Cerebellar nuclear complex (tissue), 1 donor: ENCODE measurements at regions not wholly inside any gene's neighbourhood (a gene's known extent, or its start where the extent isn't known, plus 50 kb on each side); places are given as distances from the start of the nearest gene placed in this dataset.

Experiments used
- DNase-seq, 2 experiments: peaks; one replicate each; lab custom pipeline; 2025; lab: John Stamatoyannopoulos, UW

DNA sequence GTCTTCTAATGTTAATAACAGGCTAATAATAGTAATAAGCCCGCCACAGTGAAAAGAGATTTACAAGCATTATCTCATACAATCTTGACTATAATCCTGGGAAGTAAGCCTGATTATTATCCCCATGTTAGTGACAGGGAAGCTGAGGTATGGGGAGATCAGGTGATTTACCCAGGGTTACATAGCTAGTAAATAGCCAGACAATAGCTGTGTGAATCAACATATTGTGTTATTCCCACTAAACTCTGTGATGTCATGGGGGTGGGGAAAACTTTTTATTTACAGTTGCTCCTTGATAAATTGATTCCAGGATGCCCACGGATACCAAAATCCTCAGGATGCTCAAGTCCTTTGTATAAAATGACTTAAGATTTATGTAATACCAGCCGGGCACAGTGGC, 181.9 kb downstream of the LMO4 start:
- DNase-seq: no peak

GRCh38 chr1:87511449-87511848, 182.8 kb downstream of the LMO4 start:
- DNase-seq: no peak

DNA sequence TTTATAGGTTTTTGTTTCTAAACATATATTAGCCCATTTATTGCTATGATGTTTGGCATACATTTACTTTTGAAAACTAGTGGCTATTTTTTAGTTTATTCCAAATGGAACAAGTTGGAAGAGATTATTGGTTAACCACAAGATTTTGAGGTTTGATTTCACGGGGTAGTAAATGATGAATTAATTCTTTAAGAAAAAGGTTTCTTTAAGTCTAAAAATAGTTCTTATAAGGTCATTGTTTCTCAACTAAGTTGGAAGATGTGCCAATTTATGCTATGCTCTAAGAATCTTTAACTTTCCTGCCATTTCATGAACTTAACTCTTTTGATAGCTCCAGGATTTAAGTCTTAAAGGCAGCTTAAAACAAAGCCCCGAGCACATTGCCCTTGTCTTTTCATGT, 183.8 kb downstream of the LMO4 start:
- DNase-seq: no peak

- DNase-seq: no peak
These were observed 184.6 kb downstream of the LMO4 start for GRCh38 chr1:87513255-87513654.

GRCh38 chr1:87513966-87514660, 185.4 kb downstream of the LMO4 start:
- no peak for DNase-seq

- no peak for DNase-seq
These were observed 187.1 kb downstream of the LMO4 start for GRCh38 chr1:87515781-87516180.

DNA sequence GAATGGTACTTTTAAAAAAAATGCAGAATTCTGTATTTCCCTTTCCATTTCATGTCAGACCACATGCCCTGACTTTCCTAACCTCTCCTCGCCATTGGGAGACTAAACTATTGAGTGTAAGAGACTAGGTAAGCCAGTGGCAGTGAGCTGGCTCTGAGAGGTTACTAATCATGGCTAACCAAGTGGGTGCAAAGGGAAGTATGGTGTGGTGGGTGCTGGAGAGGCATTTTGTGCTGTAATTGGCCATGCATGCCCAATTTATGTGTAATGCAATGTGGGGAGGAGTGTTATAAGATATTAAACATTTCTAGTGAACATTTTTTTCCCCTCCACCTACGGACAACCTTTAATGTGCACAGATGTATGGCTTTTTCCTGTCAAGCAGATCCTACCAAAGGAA, 190.1 kb downstream of the LMO4 start:
- DNase-seq: no peak

DNA sequence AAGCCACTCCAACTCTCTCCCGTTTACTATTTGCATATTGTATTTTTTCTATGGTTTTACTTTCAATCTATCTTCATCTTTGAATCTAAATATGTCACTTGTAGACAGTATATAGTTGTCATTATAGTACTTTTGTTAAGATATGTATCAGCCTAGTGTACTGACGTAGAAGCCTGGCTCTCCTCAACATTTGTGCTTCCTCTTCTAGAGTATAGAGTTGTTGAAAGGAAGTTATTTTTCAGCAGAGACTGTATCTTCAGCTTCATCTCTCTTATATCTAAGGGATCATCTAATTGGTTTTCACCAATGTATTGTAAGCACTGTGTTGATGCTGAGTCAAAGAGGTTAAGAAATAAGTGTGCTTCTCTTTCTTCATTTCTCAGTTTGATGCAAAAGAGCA, 192.8 kb downstream of the LMO4 start:
- no peak for DNase-seq

GRCh38 chr1:87523466-87523865, 194.8 kb downstream of the LMO4 start:
- no peak for DNase-seq

GRCh38 chr1:87524021-87524754, 195.5 kb downstream of the LMO4 start:
- no peak for DNase-seq

- DNase-seq: no peak
These were observed 200.3 kb downstream of the LMO4 start for GRCh38 chr1:87528754-87529517.

- DNase-seq: no peak
These were observed 201.5 kb downstream of the LMO4 start for GRCh38 chr1:87530042-87530807.

GRCh38 chr1:87535551-87535950, 206.9 kb downstream of the LMO4 start:
- no peak for DNase-seq

- DNase-seq: no peak
These were observed 210.5 kb downstream of the LMO4 start for GRCh38 chr1:87539147-87539546.

- no peak for DNase-seq
These were observed 214.0 kb downstream of the LMO4 start for GRCh38 chr1:87542697-87543096.

DNA sequence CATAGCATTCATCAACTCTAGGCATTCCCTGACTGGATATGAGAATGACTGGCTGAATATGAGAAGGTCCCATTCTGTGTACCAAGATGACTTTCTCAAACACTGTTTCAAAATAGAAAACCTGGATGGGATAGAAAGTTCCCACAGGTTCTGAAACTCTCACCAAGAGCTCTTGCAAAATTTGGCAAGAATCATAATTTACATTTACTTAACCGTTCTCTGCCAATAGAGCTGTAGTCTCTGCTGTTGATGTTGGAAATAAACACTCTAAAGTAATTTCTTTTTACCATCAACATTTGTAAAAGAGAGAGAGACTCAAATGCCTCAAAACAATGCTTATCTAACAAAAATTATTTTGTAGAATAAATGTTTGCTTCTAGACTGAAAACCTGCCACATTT, 221.1 kb downstream of the LMO4 start:
- no peak for DNase-seq

GRCh38 chr1:87553511-87553910, 224.8 kb downstream of the LMO4 start:
- DNase-seq: no peak

DNA sequence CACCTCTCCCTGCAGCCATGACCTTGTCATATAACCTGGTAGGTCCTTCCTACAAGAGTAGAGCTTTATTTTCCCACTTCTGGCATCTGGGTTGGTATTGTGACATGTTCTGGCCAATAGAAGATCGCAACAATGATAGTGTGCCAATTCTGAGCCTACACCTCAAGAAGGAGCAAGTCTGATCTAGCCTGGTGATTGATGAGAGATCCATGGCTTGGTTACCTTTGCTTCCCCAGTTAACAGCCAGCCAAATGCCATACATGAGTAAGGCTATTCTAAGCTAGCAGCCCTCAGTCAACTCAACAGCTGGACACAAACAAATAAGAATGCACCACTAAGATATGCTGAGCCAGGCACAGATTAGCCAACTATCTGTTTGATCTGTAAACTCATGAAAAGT, 226.7 kb downstream of the LMO4 start:
- no peak for DNase-seq

DNA sequence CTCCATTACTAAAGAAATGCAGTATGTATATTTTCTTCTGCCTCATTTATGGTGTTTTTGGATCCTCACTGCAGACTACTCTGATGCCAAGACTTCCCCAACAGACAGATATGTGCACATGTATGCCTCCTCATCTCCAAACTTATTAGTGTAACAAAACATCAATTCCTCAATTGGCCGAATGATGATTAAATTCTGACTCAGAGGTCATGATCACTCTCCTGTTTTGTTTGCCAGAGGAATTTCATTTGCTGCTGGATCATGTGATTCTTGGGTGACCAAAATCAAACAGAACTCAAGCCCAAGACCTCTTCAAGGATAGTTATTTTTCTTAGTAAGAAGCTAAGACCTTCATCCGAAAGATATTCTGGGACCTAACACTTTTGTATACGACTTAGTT, 227.6 kb downstream of the LMO4 start:
- no peak for DNase-seq

DNA sequence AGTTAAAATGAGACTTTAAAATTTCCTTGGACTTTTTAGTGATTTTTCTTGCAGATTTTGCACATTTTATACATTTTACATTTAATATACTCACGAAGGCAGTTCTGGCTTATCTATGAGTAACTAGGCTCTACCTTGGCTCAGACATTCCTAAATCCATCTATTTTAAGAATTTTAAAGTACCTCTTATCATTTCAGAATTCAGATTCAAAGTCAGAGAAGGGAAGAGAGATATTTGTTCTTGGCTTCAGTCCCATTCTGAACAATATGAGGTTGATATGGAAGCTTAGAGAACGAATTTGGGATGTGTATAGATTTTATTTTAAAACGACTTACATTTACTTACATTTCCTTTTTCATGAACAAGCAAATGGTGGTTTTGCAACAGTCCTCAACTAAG, 230.2 kb downstream of the LMO4 start:
- DNase-seq: no peak

GRCh38 chr1:87560137-87560536, 231.5 kb downstream of the LMO4 start:
- DNase-seq: no peak
